ENCODE measurements at regions not wholly inside any gene's neighbourhood (a gene's known extent, or its start where the extent isn't known, plus 50 kb on each side); places are given as distances from the start of the nearest gene placed in this dataset.

GRCh38 chr16:73337373-73338296 is 289.7 kb upstream of the ZFHX3 start:
- FAIRE-seq (no peak), DNase-seq (ENCODE audit: insufficient read length, low spot score) (no peak)

GRCh38 chr16:73329358-73330286 is 281.7 kb upstream of the ZFHX3 start:
- FAIRE-seq (no peak), DNase-seq (ENCODE audit: insufficient read length, low spot score) (no peak)

GRCh38 chr16:73326770-73327470 is 279.0 kb upstream of the ZFHX3 start:
- FAIRE-seq (no peak), DNase-seq (ENCODE audit: insufficient read length, low spot score) (no peak)

- FAIRE-seq (no peak), DNase-seq (ENCODE audit: insufficient read length, low spot score) (no peak)
These were observed 278.3 kb upstream of the ZFHX3 start for GRCh38 chr16:73326221-73326620.

- FAIRE-seq (no peak), DNase-seq (ENCODE audit: insufficient read length, low spot score) (no peak)
These were observed 276.0 kb upstream of the ZFHX3 start for GRCh38 chr16:73323880-73324279.

GRCh38 chr16:73322856-73323255 is 274.9 kb upstream of the ZFHX3 start:
- FAIRE-seq: no peak
- DNase-seq (ENCODE audit: insufficient read length, low spot score): no peak

GRCh38 chr16:73321853-73322252 is 273.9 kb upstream of the ZFHX3 start:
- FAIRE-seq (no peak), DNase-seq (ENCODE audit: insufficient read length, low spot score) (no peak)

GRCh38 chr16:73319737-73320136 is 271.8 kb upstream of the ZFHX3 start:
- DNase-seq (ENCODE audit: insufficient read length, low spot score) (no peak), FAIRE-seq (no peak)

- no peak for DNase-seq (ENCODE audit: insufficient read length, low spot score)
- no peak for FAIRE-seq
These were observed 271.3 kb upstream of the ZFHX3 start for GRCh38 chr16:73319261-73319660.

GRCh38 chr16:73317321-73317857 is 269.5 kb upstream of the ZFHX3 start:
- no peak for DNase-seq (ENCODE audit: insufficient read length, low spot score)
- FAIRE-seq: no peak

- peak; percentile 13 for DNase-seq (ENCODE audit: insufficient read length, low spot score)
These were observed 267.7 kb upstream of the ZFHX3 start for GRCh38 chr16:73315645-73316044.

GRCh38 chr16:73313950-73314349 is 266.0 kb upstream of the ZFHX3 start:
- DNase-seq (ENCODE audit: insufficient read length, low spot score): no peak
- FAIRE-seq: no peak

More at GRCh38 chr16:73315645-73316044, 267.7 kb upstream of the ZFHX3 start:
- no peak for FAIRE-seq

- FAIRE-seq (no peak), DNase-seq (ENCODE audit: insufficient read length, low spot score) (no peak)
These were observed 264.2 kb upstream of the ZFHX3 start for GRCh38 chr16:73311857-73312723.

- FAIRE-seq (no peak), DNase-seq (ENCODE audit: insufficient read length, low spot score) (no peak)
These were observed 260.8 kb upstream of the ZFHX3 start for GRCh38 chr16:73308771-73309170.

GRCh38 chr16:73306901-73307413 is 259.0 kb upstream of the ZFHX3 start:
- DNase-seq (ENCODE audit: insufficient read length, low spot score): no peak
- FAIRE-seq: no peak

- DNase-seq (ENCODE audit: insufficient read length, low spot score) (no peak), FAIRE-seq (no peak)
These were observed 256.3 kb upstream of the ZFHX3 start for GRCh38 chr16:73304008-73304774.

- DNase-seq (ENCODE audit: insufficient read length, low spot score): no peak
- FAIRE-seq: no peak
These were observed 255.0 kb upstream of the ZFHX3 start for GRCh38 chr16:73302942-73303341.

GRCh38 chr16:73301984-73302383 is 254.1 kb upstream of the ZFHX3 start:
- DNase-seq (ENCODE audit: insufficient read length, low spot score) (no peak), FAIRE-seq (no peak)

- FAIRE-seq (no peak), DNase-seq (ENCODE audit: insufficient read length, low spot score) (no peak)
These were observed 251.4 kb upstream of the ZFHX3 start for GRCh38 chr16:73299346-73299745.
